ENCODE measurements at regions not wholly inside any gene's neighbourhood (a gene's known extent, or its start where the extent isn't known, plus 50 kb on each side); places are given as distances from the start of the nearest gene placed in this dataset.
"Not testable (repeated sequence)": the region's sequence is repeated elsewhere in the genome, so short reads cannot be mapped to it uniquely, and the experiment has no call there.

GRCh38 chr3:4213420-4213819 is 89.7 kb upstream of the SETMAR start:
- DNase-seq (ENCODE audit: insufficient read length, low spot score); FAIRE-seq: not testable (repeated sequence)

GRCh38 chr3:4216974-4217373 is 86.2 kb upstream of the SETMAR start:
- FAIRE-seq; DNase-seq (ENCODE audit: insufficient read length, low spot score): not testable (repeated sequence)

- DNase-seq (ENCODE audit: insufficient read length, low spot score) (no peak), FAIRE-seq (no peak)
Measured at GRCh38 chr3:4218456-4219226, 84.5 kb upstream of the SETMAR start.

GRCh38 chr3:4219227-4219568 is 84.0 kb upstream of the SETMAR start:
- FAIRE-seq (no peak), DNase-seq (ENCODE audit: insufficient read length, low spot score) (no peak)

- no peak for FAIRE-seq
- DNase-seq (ENCODE audit: insufficient read length, low spot score) = no peak
Measured at GRCh38 chr3:4220065-4220464, 83.1 kb upstream of the SETMAR start.

GRCh38 chr3:4222574-4223175 is 80.5 kb upstream of the SETMAR start:
- FAIRE-seq (no peak), DNase-seq (ENCODE audit: insufficient read length, low spot score) (no peak)

- FAIRE-seq (no peak), DNase-seq (ENCODE audit: insufficient read length, low spot score) (no peak)
Measured at GRCh38 chr3:4223777-4224176, 79.4 kb upstream of the SETMAR start.

- FAIRE-seq (no peak), DNase-seq (ENCODE audit: insufficient read length, low spot score) (no peak)
Measured at GRCh38 chr3:4224331-4224730, 78.8 kb upstream of the SETMAR start.

- FAIRE-seq (no peak), DNase-seq (ENCODE audit: insufficient read length, low spot score) (no peak)
Measured at GRCh38 chr3:4225005-4225471, 78.1 kb upstream of the SETMAR start.

- no peak for FAIRE-seq
- DNase-seq (ENCODE audit: insufficient read length, low spot score) = no peak
Measured at GRCh38 chr3:4228295-4228694, 74.9 kb upstream of the SETMAR start.

- no peak for DNase-seq (ENCODE audit: insufficient read length, low spot score)
Measured at GRCh38 chr3:4231041-4231440, 72.1 kb upstream of the SETMAR start.

GRCh38 chr3:4232798-4233197 is 70.4 kb upstream of the SETMAR start:
- FAIRE-seq = no peak

More at GRCh38 chr3:4231041-4231440, 72.1 kb upstream of the SETMAR start:
- FAIRE-seq = no peak

GRCh38 chr3:4233488-4233887 is 69.7 kb upstream of the SETMAR start:
- FAIRE-seq = no peak

More at GRCh38 chr3:4232798-4233197, 70.4 kb upstream of the SETMAR start:
- DNase-seq (ENCODE audit: insufficient read length, low spot score) = no peak

GRCh38 chr3:4234889-4235288 is 68.3 kb upstream of the SETMAR start:
- FAIRE-seq = no peak
- no peak for DNase-seq (ENCODE audit: insufficient read length, low spot score)

More at GRCh38 chr3:4233488-4233887, 69.7 kb upstream of the SETMAR start:
- DNase-seq (ENCODE audit: insufficient read length, low spot score) = no peak

- no peak for FAIRE-seq
- DNase-seq (ENCODE audit: insufficient read length, low spot score) = no peak
Measured at GRCh38 chr3:4235690-4236089, 67.5 kb upstream of the SETMAR start.

- FAIRE-seq (no peak), DNase-seq (ENCODE audit: insufficient read length, low spot score) (no peak)
Measured at GRCh38 chr3:4241595-4242170, 61.5 kb upstream of the SETMAR start.

- no peak for FAIRE-seq
- DNase-seq (ENCODE audit: insufficient read length, low spot score) = no peak
Measured at GRCh38 chr3:4245671-4246070, 57.5 kb upstream of the SETMAR start.

- DNase-seq (ENCODE audit: insufficient read length, low spot score) (no peak), FAIRE-seq (no peak)
Measured at GRCh38 chr3:4247391-4247790, 55.8 kb upstream of the SETMAR start.

- DNase-seq (ENCODE audit: insufficient read length, low spot score) = no peak
- FAIRE-seq = no peak
Measured at GRCh38 chr3:4250064-4250463, 53.1 kb upstream of the SETMAR start.

- FAIRE-seq = no peak
- DNase-seq (ENCODE audit: insufficient read length, low spot score) = no peak
Measured at GRCh38 chr3:4251412-4251811, 51.8 kb upstream of the SETMAR start.

- FAIRE-seq; DNase-seq (ENCODE audit: insufficient read length, low spot score): not testable (repeated sequence)
Measured at GRCh38 chr3:4253072-4253832, 49.9 kb upstream of the SETMAR start.
